ENCODE measurements at regions not wholly inside any gene's neighbourhood (a gene's known extent, or its start where the extent isn't known, plus 50 kb on each side); places are given as distances from the start of the nearest gene placed in this dataset.

DNA sequence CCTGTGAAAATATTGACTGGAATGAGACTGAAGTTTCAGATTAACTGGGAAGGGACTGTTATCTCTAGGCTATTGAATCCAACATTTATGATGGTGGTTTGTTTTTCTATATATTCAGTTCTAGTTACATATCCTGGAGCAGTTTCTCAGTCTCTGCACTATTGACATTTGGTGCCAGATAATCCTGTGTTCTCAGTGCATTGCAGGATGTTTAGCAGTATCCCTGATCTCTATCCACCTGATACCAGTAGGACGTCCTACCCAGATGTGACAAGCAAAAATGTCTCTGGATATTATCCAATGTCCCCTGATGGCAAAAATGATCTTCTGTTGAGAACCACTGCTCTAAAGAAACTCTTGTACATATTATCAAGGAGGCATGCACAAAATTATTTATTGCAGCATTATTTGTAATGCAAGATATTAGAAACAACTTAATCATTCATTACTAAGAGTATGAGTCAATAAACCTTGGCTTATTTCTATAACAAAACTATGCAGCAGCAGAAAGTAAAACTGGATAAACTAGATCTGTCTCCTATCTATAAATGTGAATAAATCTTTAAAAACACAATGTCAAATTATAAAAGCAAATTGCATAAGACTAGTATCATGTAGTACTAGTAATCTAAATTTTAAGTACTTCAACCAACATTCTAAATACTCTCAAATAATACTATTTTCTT, 369.3 kb upstream of the RND3 start:
- H3K27ac ChIP-seq, result no peak overlapping the region
- no peaks in the 10 kb centered on the region for H3K4me1 ChIP-seq
- TF ChIP-seq, protein P1, sequence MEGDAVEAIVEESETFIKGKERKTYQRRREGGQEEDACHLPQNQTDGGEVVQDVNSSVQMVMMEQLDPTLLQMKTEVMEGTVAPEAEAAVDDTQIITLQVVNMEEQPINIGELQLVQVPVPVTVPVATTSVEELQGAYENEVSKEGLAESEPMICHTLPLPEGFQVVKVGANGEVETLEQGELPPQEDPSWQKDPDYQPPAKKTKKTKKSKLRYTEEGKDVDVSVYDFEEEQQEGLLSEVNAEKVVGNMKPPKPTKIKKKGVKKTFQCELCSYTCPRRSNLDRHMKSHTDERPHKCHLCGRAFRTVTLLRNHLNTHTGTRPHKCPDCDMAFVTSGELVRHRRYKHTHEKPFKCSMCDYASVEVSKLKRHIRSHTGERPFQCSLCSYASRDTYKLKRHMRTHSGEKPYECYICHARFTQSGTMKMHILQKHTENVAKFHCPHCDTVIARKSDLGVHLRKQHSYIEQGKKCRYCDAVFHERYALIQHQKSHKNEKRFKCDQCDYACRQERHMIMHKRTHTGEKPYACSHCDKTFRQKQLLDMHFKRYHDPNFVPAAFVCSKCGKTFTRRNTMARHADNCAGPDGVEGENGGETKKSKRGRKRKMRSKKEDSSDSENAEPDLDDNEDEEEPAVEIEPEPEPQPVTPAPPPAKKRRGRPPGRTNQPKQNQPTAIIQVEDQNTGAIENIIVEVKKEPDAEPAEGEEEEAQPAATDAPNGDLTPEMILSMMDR (IDR thresholded peaks at IDR 0.05), result no peak
- DNase-seq (no peak), ATAC-seq (no peak)
- no peaks in the 10 kb centered on the region for H3K36me3 ChIP-seq
- H3K9me3 ChIP-seq, result no peaks in the 10 kb centered on the region
- 18 to 42% methylated on average over 1 of the region's 1 CpG for WGBS, 2 donors
- intact Hi-C loops (cut with DNase I), result no loop called here
- no peak overlapping the region for H3K4me3 ChIP-seq
- H3K27me3 ChIP-seq, result no peaks in the 10 kb centered on the region

DNA sequence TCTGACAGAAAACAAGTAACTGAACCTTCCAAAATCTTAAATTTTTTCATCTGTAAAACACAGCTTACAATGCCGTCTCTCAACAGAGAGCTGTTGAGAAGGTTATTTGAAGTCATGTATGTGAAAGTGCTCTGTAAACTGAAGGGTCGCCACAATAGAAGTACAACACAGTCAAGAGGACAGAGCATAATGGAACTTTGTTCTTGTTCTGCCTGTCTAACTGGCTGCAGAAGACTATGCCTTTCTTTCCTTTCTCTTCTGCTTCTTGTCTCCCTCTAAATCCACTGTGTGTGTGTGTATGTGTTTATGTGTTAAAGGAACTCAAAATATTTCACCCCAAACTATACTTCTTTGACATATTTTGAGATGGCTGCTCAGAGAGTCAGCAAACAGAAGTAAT, 365.8 kb upstream of the RND3 start:
- intact Hi-C loops (cut with DNase I), result no loop called here
- H3K4me3 ChIP-seq, result no peak overlapping the region
- H3K4me1 ChIP-seq, result no peaks in the 10 kb centered on the region
- TF ChIP-seq, protein P1 (IDR thresholded peaks at IDR 0.05), result no peak
- H3K9me3 ChIP-seq, result peaks cover 0 to 15% (median 0%) of the 10 kb centered on the region in 11 donors
- no peaks in the 10 kb centered on the region for H3K27me3 ChIP-seq
- ATAC-seq (no peak), DNase-seq (no peak)
- H3K36me3 ChIP-seq, result no peaks in the 10 kb centered on the region
- H3K27ac ChIP-seq, result no peak overlapping the region
- 85 to 92% methylated on average over 2 of the region's 2 CpGs for WGBS, 2 donors

DNA sequence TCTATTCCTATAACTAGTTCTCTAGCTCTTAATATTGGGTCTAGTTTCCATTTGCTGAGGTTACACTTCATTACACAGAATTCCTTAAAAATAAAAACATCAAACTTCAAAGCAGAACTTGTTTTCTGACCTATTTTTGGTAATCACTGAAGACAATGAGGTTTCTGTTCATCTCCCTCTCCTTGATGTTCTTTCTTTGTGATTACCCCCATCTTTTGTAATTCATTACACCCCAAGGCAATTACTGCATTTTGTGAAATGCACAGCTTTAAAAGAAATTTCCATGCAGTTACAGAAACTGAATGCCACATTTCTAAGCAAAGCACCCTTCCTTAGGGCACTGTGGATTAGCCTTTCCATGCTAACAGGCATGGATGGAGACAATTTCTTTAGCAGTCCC, 363.2 kb upstream of the RND3 start:
- TF ChIP-seq, protein P1 (IDR thresholded peaks at IDR 0.05), result no peak
- ATAC-seq, result no peak

DNA sequence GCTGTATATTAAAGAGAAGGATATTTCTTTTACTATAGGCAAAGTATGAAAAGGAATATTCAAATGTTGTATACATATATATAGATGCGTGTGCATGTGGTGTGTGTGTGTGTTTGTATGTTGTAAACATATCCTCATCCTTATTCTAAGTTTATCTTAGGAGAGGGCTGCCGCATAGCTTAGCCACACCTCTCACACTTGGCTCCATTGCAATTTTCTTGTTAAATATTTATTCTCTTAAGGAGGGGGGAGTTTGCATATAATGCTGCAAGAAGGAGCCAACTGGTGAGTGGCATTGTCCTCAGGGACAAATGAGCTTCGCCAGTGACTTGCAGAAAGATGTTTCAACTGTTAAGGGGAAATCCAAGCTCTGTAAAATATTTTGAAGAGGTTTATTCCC, 360.1 kb upstream of the RND3 start:
- no peaks in the 10 kb centered on the region for H3K27me3 ChIP-seq

More for the DNA sequence above, 363.2 kb upstream of the RND3 start:
- H3K4me3 ChIP-seq, result no peak overlapping the region
- H3K27ac ChIP-seq, result no peak overlapping the region
- H3K9me3 ChIP-seq, result peaks cover 0 to 15% (median 0%) of the 10 kb centered on the region in 11 donors
- no peak for DNase-seq
- intact Hi-C loops (cut with DNase I), result no loop called here
- no peaks in the 10 kb centered on the region for H3K36me3 ChIP-seq
- no peaks in the 10 kb centered on the region for H3K27me3 ChIP-seq
- no peaks in the 10 kb centered on the region for H3K4me1 ChIP-seq

More for the DNA sequence above, 360.1 kb upstream of the RND3 start:
- H3K4me3 ChIP-seq, result no peak overlapping the region
- TF ChIP-seq, protein P1 (IDR thresholded peaks at IDR 0.05), result no peak
- H3K9me3 ChIP-seq, result peaks cover 0 to 15% (median 0%) of the 10 kb centered on the region in 11 donors
- intact Hi-C loops (cut with DNase I), result no loop called here
- ATAC-seq, result no peak
- H3K4me1 ChIP-seq, result no peaks in the 10 kb centered on the region
- no peak for DNase-seq
- H3K36me3 ChIP-seq, result no peaks in the 10 kb centered on the region
- H3K27ac ChIP-seq, result no peak overlapping the region
- 59 to 63% methylated on average over 3 of the region's 3 CpGs for WGBS, 2 donors

All from heart right ventricle (tissue), 16 donors.